Calu3 (cell line): ENCODE measurements at regions not wholly inside any gene's neighbourhood (a gene's known extent, or its start where the extent isn't known, plus 50 kb on each side); places are given as distances from the start of the nearest gene placed in this dataset.

Source experiments
- BruUV-seq: library from RNA; stranded (reverse); fragments of 400-500 nt; replicated peaks from 2 replicates; lab custom pipeline; 2021; lab: Mats Ljungman, UMichigan
- CTCF ChIA-PET: fragments of 300-600 bp; sonication (Branson Sonifier 250); formaldehyde crosslinking; loops from one replicate; lab custom pipeline; 2022; ENCODE audit warnings: antibody characterized with exemption; lab: Charles Lee
- DNase-seq: peaks from one replicate; pipeline ENCODE4 v3.0.0; 2022
- H3K27ac Mint-ChIP-seq: one replicate; pipeline ENCODE4 v1.8.0; 2022; ENCODE audit warnings: mixed read lengths; ENCODE audit not compliant: unreplicated experiment
- H3K27me3 Mint-ChIP-seq: one replicate; pipeline ENCODE4 v1.8.0; 2022; ENCODE audit warnings: mixed read lengths; ENCODE audit not compliant: unreplicated experiment
- H3K36me3 Mint-ChIP-seq: one replicate; pipeline ENCODE4 v1.8.0; 2022; ENCODE audit warnings: mild to moderate bottlenecking, moderate library complexity, mixed read lengths; ENCODE audit not compliant: insufficient read depth, unreplicated experiment
- H3K4me1 Mint-ChIP-seq: one replicate; pipeline ENCODE4 v1.8.0; 2022; ENCODE audit warnings: mild to moderate bottlenecking, low read depth, mixed read lengths; ENCODE audit not compliant: unreplicated experiment
- H3K4me3 Mint-ChIP-seq: one replicate; pipeline ENCODE4 v1.8.0; 2022; ENCODE audit warnings: mild to moderate bottlenecking, low read depth, moderate library complexity, mixed read lengths; ENCODE audit not compliant: unreplicated experiment
- H3K9me3 Mint-ChIP-seq: one replicate; pipeline ENCODE4 v1.8.0; 2022; ENCODE audit warnings: low read depth, mixed read lengths; ENCODE audit not compliant: unreplicated experiment
- CTCF ChIP-seq: fragments of 200-600 bp; IDR thresholded peaks from one replicate; pipeline ENCODE4 v1.8.0; 2022; ENCODE audit warnings: antibody characterized with exemption; ENCODE audit not compliant: unreplicated experiment
- intact Hi-C: fragments of 100-400 bp; cut with micrococcal nuclease; formaldehyde crosslinking; loops from one replicate; pipeline ENCODE4 v1.10.0; 2022; ENCODE audit not compliant: unreplicated experiment

GRCh38 chr2:221343524-221343923, 228.6 kb downstream of the EPHA4 start:
- Mint-ChIP-seq H3K27me3 (peaks cover 13% of the 10 kb centered on the region), H3K36me3 (no peaks in the 10 kb centered on the region), H3K9me3 (peaks cover 8% of the 10 kb centered on the region), H3K4me1 (no peaks in the 10 kb centered on the region), H3K4me3 (no peak overlapping the region), H3K27ac (no peak overlapping the region)
- no TSS peak for BruUV-seq
- no peak for TF ChIP-seq CTCF
- DNase-seq = no peak
- CTCF ChIA-PET = no interaction called here
- intact Hi-C loops = no loop called here

- H3K4me3 Mint-ChIP-seq = no peak overlapping the region
These were observed 226.6 kb downstream of the EPHA4 start for GRCh38 chr2:221345516-221345915.

GRCh38 chr2:221346411-221346810, 225.7 kb downstream of the EPHA4 start:
- Mint-ChIP-seq H3K4me1 (no peaks in the 10 kb centered on the region), H3K27me3 (peaks cover 13% of the 10 kb centered on the region), H3K9me3 (peaks cover 6% of the 10 kb centered on the region), H3K27ac (no peak overlapping the region), H3K36me3 (no peaks in the 10 kb centered on the region), H3K4me3 (no peak overlapping the region)
- BruUV-seq = no TSS peak
- DNase-seq = no peak
- intact Hi-C loops = no loop called here
- TF ChIP-seq CTCF = no peak
- CTCF ChIA-PET = no interaction called here

More at GRCh38 chr2:221345516-221345915, 226.6 kb downstream of the EPHA4 start:
- Mint-ChIP-seq H3K9me3 (peaks cover 6% of the 10 kb centered on the region), H3K27ac (no peak overlapping the region), H3K4me1 (no peaks in the 10 kb centered on the region), H3K36me3 (no peaks in the 10 kb centered on the region), H3K27me3 (peaks cover 13% of the 10 kb centered on the region)
- CTCF ChIA-PET = no interaction called here
- TF ChIP-seq CTCF = no peak
- intact Hi-C loops = no loop called here
- no peak for DNase-seq
- no TSS peak for BruUV-seq

GRCh38 chr2:221347471-221347870, 224.6 kb downstream of the EPHA4 start:
- intact Hi-C loops = no loop called here
- DNase-seq = no peak
- no peak overlapping the region for H3K27ac Mint-ChIP-seq
- H3K36me3 Mint-ChIP-seq = no peaks in the 10 kb centered on the region
- H3K4me1 Mint-ChIP-seq = no peaks in the 10 kb centered on the region
- H3K27me3 Mint-ChIP-seq = peaks cover 13% of the 10 kb centered on the region
- no peak for TF ChIP-seq CTCF
- BruUV-seq = no TSS peak
- H3K9me3 Mint-ChIP-seq = peaks cover 6% of the 10 kb centered on the region
- CTCF ChIA-PET = no interaction called here
- H3K4me3 Mint-ChIP-seq = no peak overlapping the region
